Neural progenitor cell (in vitro differentiated cells): ENCODE measurements at regions not wholly inside any gene's neighbourhood (a gene's known extent, or its start where the extent isn't known, plus 50 kb on each side); places are given as distances from the start of the nearest gene placed in this dataset.

ENCODE experiments used
- DNase-seq: peaks from one replicate; pipeline ENCODE4 v3.0.0-alpha.2; 2016; ENCODE audit warnings: low spot score
- H2AFZ ChIP-seq: fragments of 200-600 bp; sonication (generic); replicated peaks from 2 replicates; pipeline ENCODE4 v1.6.1; 2016; ENCODE audit warnings: antibody characterized with exemption
- H3F3A ChIP-seq: fragments of 200-600 bp; sonication (generic); 2 replicates; pipeline ENCODE4 v1.6.1; 2016; ENCODE audit warnings: antibody characterized with exemption, low read depth
- H3K27ac ChIP-seq: fragments of 200-600 bp; sonication (generic); 2 replicates; pipeline ENCODE4 v1.5.1; 2016; ENCODE audit warnings: mild to moderate bottlenecking
- H3K27me3 ChIP-seq: fragments of 200-600 bp; sonication (generic); 2 replicates; pipeline ENCODE4 v1.6.1; 2016; ENCODE audit warnings: mild to moderate bottlenecking, moderate library complexity
- H3K36me3 ChIP-seq: fragments of 200-600 bp; sonication (generic); 2 replicates; pipeline ENCODE4 v1.5.1; 2016
- H3K4me1 ChIP-seq: fragments of 200-600 bp; sonication (generic); 2 replicates; pipeline ENCODE4 v1.6.1; 2016; ENCODE audit warnings: mixed run types
- H3K4me2 ChIP-seq: fragments of 200-600 bp; sonication (generic); 2 replicates; pipeline ENCODE4 v1.6.1; 2016
- H3K4me3 ChIP-seq: fragments of 200-600 bp; sonication (generic); 2 replicates; pipeline ENCODE4 v1.5.1; 2016
- H3K79me2 ChIP-seq: fragments of 200-600 bp; sonication (generic); 2 replicates; pipeline ENCODE4 v1.6.1; 2016; ENCODE audit warnings: low read depth
- H3K9ac ChIP-seq: fragments of 200-600 bp; sonication (generic); 2 replicates; pipeline ENCODE4 v1.6.1; 2016
- H3K9me3 ChIP-seq: fragments of 200-600 bp; sonication (generic); 2 replicates; pipeline ENCODE4 v1.5.1; 2016; ENCODE audit warnings: low read depth
- H4K20me1 ChIP-seq: fragments of 200-600 bp; sonication (generic); 2 replicates; pipeline ENCODE4 v1.6.1; 2016; ENCODE audit warnings: low read depth
- H3K27ac Mint-ChIP-seq: 3 replicates; pipeline ENCODE4 v1.8.0; 2021; ENCODE audit warnings: mixed read lengths
- H3K27me3 Mint-ChIP-seq: 2 replicates; pipeline ENCODE4 v1.8.0; 2022; ENCODE audit warnings: low read depth, mild to moderate bottlenecking, inconsistent platforms, moderate library complexity, mixed read lengths; ENCODE audit not compliant: insufficient read depth
- H3K36me3 Mint-ChIP-seq: 3 replicates; pipeline ENCODE4 v1.8.0; 2021; ENCODE audit warnings: mixed read lengths
- H3K4me1 Mint-ChIP-seq: 3 replicates; pipeline ENCODE4 v1.8.0; 2021; ENCODE audit warnings: mixed read lengths
- H3K4me3 Mint-ChIP-seq: 3 replicates; pipeline ENCODE4 v1.8.0; 2021; ENCODE audit warnings: mild to moderate bottlenecking, moderate library complexity, mixed read lengths
- H3K9me3 Mint-ChIP-seq: 3 replicates; pipeline ENCODE4 v1.8.0; 2020; ENCODE audit warnings: mixed read lengths
- CTCF ChIP-seq: fragments of 200-600 bp; sonication (generic); IDR thresholded peaks from 2 replicates; pipeline ENCODE4 v1.5.1; 2017; ENCODE audit warnings: antibody characterized with exemption, mild to moderate bottlenecking
- EZH2 ChIP-seq: fragments of 200-600 bp; sonication (generic); IDR thresholded peaks from 2 replicates; pipeline ENCODE4 v1.6.1; 2017; ENCODE audit warnings: antibody characterized with exemption, mild to moderate bottlenecking, moderate library complexity
- EZH2phosphoT487 ChIP-seq: fragments of 200-600 bp; sonication (generic); IDR thresholded peaks from 2 replicates; pipeline ENCODE4 v1.6.1; 2017; ENCODE audit warnings: antibody characterized with exemption

- Histone ChIP-seq H3K4me1 (peaks cover 12% of the 10 kb centered on the region), H3F3A (peaks cover 6% of the 10 kb centered on the region), H3K4me2 (no peak overlapping the region), H4K20me1 (no peaks in the 10 kb centered on the region), H3K9ac (no peak overlapping the region), H3K79me2 (no peaks in the 10 kb centered on the region), H3K27ac (no peak overlapping the region), H3K36me3 (no peaks in the 10 kb centered on the region), H3K4me3 (no peak overlapping the region), H2AFZ (no peak overlapping the region), H3K9me3 (no peaks in the 10 kb centered on the region), H3K27me3 (no peaks in the 10 kb centered on the region)
- H3K27ac Mint-ChIP-seq, result no peak overlapping the region
- no peak for DNase-seq
- H3K9me3 Mint-ChIP-seq, result no peaks in the 10 kb centered on the region
- no peaks in the 10 kb centered on the region for H3K27me3 Mint-ChIP-seq
- peaks cover 20% of the 10 kb centered on the region for H3K4me1 Mint-ChIP-seq
- no peaks in the 10 kb centered on the region for H3K36me3 Mint-ChIP-seq
- no peak overlapping the region for H3K4me3 Mint-ChIP-seq
- TF ChIP-seq EZH2phosphoT487 (no peak), EZH2 (no peak)
These were observed 254.9 kb upstream of the SMC2 start for GRCh38 chr9:103839197-103839596.

- Histone ChIP-seq H4K20me1 (no peaks in the 10 kb centered on the region), H2AFZ (no peak overlapping the region), H3K4me2 (no peak overlapping the region), H3K79me2 (no peaks in the 10 kb centered on the region), H3F3A (no peaks in the 10 kb centered on the region), H3K36me3 (no peaks in the 10 kb centered on the region), H3K27me3 (no peaks in the 10 kb centered on the region), H3K9ac (no peak overlapping the region), H3K4me3 (no peak overlapping the region), H3K27ac (no peak overlapping the region), H3K4me1 (no peaks in the 10 kb centered on the region), H3K9me3 (no peaks in the 10 kb centered on the region)
- no peak overlapping the region for H3K4me3 Mint-ChIP-seq
- TF ChIP-seq CTCF (no peak), EZH2phosphoT487 (no peak), EZH2 (no peak)
- no peaks in the 10 kb centered on the region for H3K9me3 Mint-ChIP-seq
- no peaks in the 10 kb centered on the region for H3K27me3 Mint-ChIP-seq
- H3K36me3 Mint-ChIP-seq, result no peaks in the 10 kb centered on the region
- no peak overlapping the region for H3K27ac Mint-ChIP-seq
- H3K4me1 Mint-ChIP-seq, result no peaks in the 10 kb centered on the region
- DNase-seq, result no peak
These were observed 226.2 kb upstream of the SMC2 start for GRCh38 chr9:103867886-103868285.

GRCh38 chr9:103872811-103873210 is 221.3 kb upstream of the SMC2 start:
- Mint-ChIP-seq H3K4me3 (no peak overlapping the region), H3K36me3 (no peaks in the 10 kb centered on the region), H3K9me3 (no peaks in the 10 kb centered on the region), H3K27ac (no peak overlapping the region), H3K27me3 (no peaks in the 10 kb centered on the region), H3K4me1 (no peaks in the 10 kb centered on the region)
- no peaks in the 10 kb centered on the region for H3K79me2 ChIP-seq
- H3K27me3 ChIP-seq, result no peaks in the 10 kb centered on the region
- no peaks in the 10 kb centered on the region for H3K36me3 ChIP-seq
- DNase-seq, result no peak
- H3F3A ChIP-seq, result no peaks in the 10 kb centered on the region
- no peak overlapping the region for H3K4me2 ChIP-seq
- TF ChIP-seq EZH2 (no peak), EZH2phosphoT487 (no peak), CTCF (no peak)
- no peak overlapping the region for H3K4me3 ChIP-seq
- no peak overlapping the region for H3K9ac ChIP-seq
- no peaks in the 10 kb centered on the region for H3K4me1 ChIP-seq
- no peaks in the 10 kb centered on the region for H4K20me1 ChIP-seq
- H3K27ac ChIP-seq, result no peak overlapping the region
- H2AFZ ChIP-seq, result no peak overlapping the region
- H3K9me3 ChIP-seq, result no peaks in the 10 kb centered on the region

GRCh38 chr9:103881419-103881818 is 212.7 kb upstream of the SMC2 start:
- Mint-ChIP-seq H3K27me3 (no peaks in the 10 kb centered on the region), H3K9me3 (no peaks in the 10 kb centered on the region)

More at GRCh38 chr9:103881419-103881818, 212.7 kb upstream of the SMC2 start:
- no peak for TF ChIP-seq EZH2phosphoT487
- TF ChIP-seq CTCF, result no peak
- TF ChIP-seq EZH2, result no peak
- no peaks in the 10 kb centered on the region for H3K27me3 ChIP-seq
- no peaks in the 10 kb centered on the region for H3F3A ChIP-seq
- H3K9ac ChIP-seq, result no peak overlapping the region
- no peaks in the 10 kb centered on the region for H4K20me1 ChIP-seq
- Mint-ChIP-seq H3K36me3 (no peaks in the 10 kb centered on the region), H3K27ac (no peak overlapping the region), H3K4me3 (no peak overlapping the region), H3K4me1 (no peaks in the 10 kb centered on the region)
- no peaks in the 10 kb centered on the region for H3K4me1 ChIP-seq
- H3K79me2 ChIP-seq, result no peaks in the 10 kb centered on the region
- no peak overlapping the region for H3K27ac ChIP-seq
- DNase-seq, result no peak
- no peak overlapping the region for H2AFZ ChIP-seq
- H3K9me3 ChIP-seq, result no peaks in the 10 kb centered on the region
- H3K4me3 ChIP-seq, result no peak overlapping the region
- no peak overlapping the region for H3K4me2 ChIP-seq
- H3K36me3 ChIP-seq, result no peaks in the 10 kb centered on the region
